ENCODE measurements at regions not wholly inside any gene's neighbourhood (a gene's known extent, or its start where the extent isn't known, plus 50 kb on each side); places are given as distances from the start of the nearest gene placed in this dataset.

DNA sequence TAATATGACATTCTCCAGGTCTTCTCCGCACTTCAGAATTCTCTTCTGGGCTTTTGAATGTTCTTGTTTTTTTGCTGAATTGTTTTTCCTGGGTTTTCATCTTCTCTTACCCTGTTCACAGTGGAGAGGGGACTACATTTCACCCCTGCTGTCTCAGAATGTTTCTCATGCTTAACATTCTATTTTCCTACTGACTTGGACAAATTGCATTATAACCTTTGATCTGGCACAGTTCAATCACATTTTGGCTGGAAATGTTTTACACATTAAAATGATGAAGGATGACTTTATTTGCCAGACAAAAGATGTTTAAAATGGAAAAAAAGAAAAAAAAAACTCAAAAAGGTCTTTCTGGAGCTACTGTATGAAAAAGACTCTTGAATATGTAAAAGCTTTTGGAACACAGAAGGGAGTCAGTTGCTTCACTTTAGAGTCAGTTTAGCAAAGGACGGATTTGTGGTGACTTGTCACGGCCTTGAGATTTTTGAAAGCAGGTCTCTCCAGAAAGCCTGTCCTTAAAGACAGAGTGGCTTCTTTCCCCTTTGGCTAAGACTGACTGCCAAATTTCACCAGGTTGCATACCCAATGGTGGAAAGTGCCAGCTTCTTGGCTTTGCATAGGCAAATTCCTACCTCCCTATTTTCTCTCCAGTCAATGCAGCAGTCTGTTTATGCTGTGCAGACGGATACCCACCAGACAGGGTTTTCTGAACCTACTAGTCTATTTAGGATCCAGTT, 401.0 kb upstream of the TBL1XR1 start:
- H3K27ac Mint-ChIP-seq, result peak overlapping the region; percentile 95
- DNase-seq (no peak), ATAC-seq (replicated peaks in 1 of 2) (peak in 1 of 2 donors; percentile 10)
- H3K4me3 Mint-ChIP-seq, result peak overlapping the region; percentile 62 to 75
- H3K4me1 Mint-ChIP-seq (ENCODE audit: low read depth), result peaks cover 72% of the 10 kb centered on the region
- no peaks in the 10 kb centered on the region for H3K27me3 Mint-ChIP-seq (ENCODE audit: low read depth)
- peaks cover 0 to 2% of the 10 kb centered on the region in 2 donors for H3K36me3 Mint-ChIP-seq (ENCODE audit: insufficient read depth in 2 of 2)
- H3K9me3 Mint-ChIP-seq, result peaks cover 0 to 2% of the 10 kb centered on the region in 2 donors

DNA sequence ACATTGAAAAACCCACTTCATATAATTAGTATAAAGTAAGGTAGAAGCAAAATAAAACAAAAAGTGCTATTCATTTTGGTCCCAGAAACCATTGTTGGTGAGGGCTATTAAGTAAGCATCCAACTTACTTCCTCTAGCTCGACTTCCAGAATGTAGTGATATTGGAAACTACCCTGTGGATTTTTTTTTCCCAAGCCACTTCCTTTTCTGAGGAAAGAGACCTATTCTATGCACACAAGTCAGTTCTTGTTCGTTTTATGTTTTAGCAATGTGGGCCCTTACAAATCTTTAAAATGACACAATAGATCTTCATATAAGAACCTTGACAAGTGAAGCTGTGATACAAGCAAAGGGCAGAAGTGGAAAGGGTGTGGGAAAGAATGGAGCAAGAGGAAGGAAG, 402.0 kb upstream of the TBL1XR1 start:
- Mint-ChIP-seq H3K4me3 (no peak overlapping the region), H3K27me3 (ENCODE audit: low read depth) (no peaks in the 10 kb centered on the region), H3K4me1 (ENCODE audit: low read depth) (peaks cover 71% of the 10 kb centered on the region), H3K9me3 (peaks cover 0 to 2% of the 10 kb centered on the region in 2 donors), H3K27ac (no peak overlapping the region), H3K36me3 (ENCODE audit: insufficient read depth in 2 of 2) (peaks cover 0 to 2% of the 10 kb centered on the region in 2 donors)
- ATAC-seq (replicated peaks in 1 of 2) (no peak), DNase-seq (no peak)

DNA sequence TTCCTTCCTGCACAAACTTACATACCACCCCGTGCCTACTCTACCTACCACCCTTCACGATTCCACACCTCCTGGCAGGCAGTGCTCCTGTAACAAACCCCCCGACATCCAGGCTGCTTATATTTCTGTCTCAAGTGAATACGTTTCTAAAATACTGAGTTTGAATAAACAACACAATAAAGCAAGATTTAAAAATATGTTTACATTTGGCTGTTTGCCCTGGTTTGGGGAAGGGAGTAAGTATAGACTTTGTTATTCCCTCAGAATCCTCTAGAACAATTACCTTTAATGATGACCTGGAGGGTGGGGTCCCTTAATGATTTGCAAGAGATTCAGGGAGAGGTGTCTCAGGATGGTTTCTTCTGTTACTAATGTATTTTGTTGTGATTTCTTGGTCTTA, 402.6 kb upstream of the TBL1XR1 start:
- no peaks in the 10 kb centered on the region for H3K27me3 Mint-ChIP-seq (ENCODE audit: low read depth)
- H3K4me3 Mint-ChIP-seq, result no peak overlapping the region
- peaks cover 71% of the 10 kb centered on the region for H3K4me1 Mint-ChIP-seq (ENCODE audit: low read depth)
- H3K36me3 Mint-ChIP-seq (ENCODE audit: insufficient read depth in 2 of 2), result peaks cover 0 to 2% of the 10 kb centered on the region in 2 donors
- ATAC-seq (replicated peaks in 1 of 2) (no peak), DNase-seq (no peak)
- H3K27ac Mint-ChIP-seq, result no peak overlapping the region
- peaks cover under 1 to 2% of the 10 kb centered on the region in 2 donors for H3K9me3 Mint-ChIP-seq

DNA sequence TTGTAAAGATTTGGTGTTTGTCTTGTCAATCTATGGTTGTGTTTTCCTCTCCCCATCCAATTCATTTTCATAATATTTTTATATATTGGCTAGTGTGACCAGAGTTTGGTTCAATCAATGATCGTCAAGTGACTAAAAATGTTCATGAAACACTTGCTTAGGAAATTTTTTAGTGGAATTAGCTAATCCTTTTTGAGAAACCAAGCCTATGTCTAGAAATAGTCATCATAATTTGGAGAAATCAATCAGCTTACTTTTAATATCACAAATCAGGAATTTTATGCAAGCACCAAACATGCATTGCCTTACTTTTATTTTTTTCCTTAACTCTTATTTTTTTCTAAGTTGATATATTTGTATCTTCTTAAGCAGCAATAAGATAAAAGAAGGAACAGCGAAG, 403.1 kb upstream of the TBL1XR1 start:
- no peak overlapping the region for H3K4me3 Mint-ChIP-seq
- H3K36me3 Mint-ChIP-seq (ENCODE audit: insufficient read depth in 2 of 2), result peaks cover 2 to 5% of the 10 kb centered on the region in 2 donors
- H3K27me3 Mint-ChIP-seq (ENCODE audit: low read depth), result no peaks in the 10 kb centered on the region
- H3K4me1 Mint-ChIP-seq (ENCODE audit: low read depth), result peaks cover 70% of the 10 kb centered on the region
- no peak overlapping the region for H3K27ac Mint-ChIP-seq
- H3K9me3 Mint-ChIP-seq, result peaks cover 2 to 4% of the 10 kb centered on the region in 2 donors
- DNase-seq (no peak), ATAC-seq (replicated peaks in 1 of 2) (no peak)

DNA sequence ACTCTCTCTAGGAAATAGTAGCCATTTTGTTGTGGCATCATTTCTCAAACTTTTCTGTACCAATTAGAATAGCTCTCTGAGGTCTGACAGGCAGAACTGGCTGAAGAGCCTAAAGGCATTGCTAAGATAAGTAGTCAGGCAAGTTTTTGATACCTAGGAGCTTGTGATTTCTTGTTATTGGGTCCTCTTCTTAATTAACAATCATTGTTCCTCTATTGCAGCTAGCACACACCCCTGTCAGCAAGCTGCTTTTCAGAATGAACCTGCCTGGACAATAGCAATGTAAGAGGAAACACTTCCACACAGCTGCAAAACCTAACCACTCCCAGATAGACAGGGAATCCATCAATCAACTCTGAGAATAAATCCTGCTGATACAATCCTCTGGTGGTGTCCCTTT, 403.9 kb upstream of the TBL1XR1 start:
- H3K36me3 Mint-ChIP-seq (ENCODE audit: insufficient read depth in 2 of 2), result peaks cover 2 to 5% of the 10 kb centered on the region in 2 donors
- no peaks in the 10 kb centered on the region for H3K27me3 Mint-ChIP-seq (ENCODE audit: low read depth)
- no peak for ATAC-seq (replicated peaks in 1 of 2)
- peaks cover 2 to 4% of the 10 kb centered on the region in 2 donors for H3K9me3 Mint-ChIP-seq
- peaks cover 63% of the 10 kb centered on the region for H3K4me1 Mint-ChIP-seq (ENCODE audit: low read depth)
- DNase-seq, result no peak
- no peak overlapping the region for H3K27ac Mint-ChIP-seq
- H3K4me3 Mint-ChIP-seq, result no peak overlapping the region

DNA sequence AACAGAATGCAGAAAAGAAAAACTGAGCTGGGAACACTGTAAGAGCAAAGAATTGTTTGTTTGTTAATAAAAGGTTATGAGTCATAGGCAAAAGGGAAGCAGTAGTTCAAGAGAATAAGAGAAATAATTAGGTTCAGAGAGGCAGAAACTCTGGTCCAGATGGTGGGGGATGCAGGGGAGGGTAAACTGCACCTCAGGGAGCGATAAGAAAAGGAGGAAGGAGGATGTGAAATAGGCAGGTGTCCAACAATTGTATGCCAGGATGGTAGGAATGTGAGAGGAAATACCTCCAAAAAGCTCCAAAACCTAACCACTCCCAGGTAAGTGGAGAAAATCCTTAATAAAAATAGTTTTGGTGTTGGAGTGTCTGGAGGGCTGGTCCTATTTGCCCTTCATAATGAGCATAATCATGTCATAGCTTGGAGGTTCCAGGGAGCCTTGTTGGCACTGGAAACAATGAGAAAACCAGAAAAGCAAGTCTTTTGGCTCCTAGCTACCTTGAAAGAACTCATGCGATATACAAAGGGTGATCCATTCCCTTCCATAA, 405.4 kb upstream of the TBL1XR1 start:
- Mint-ChIP-seq H3K36me3 (ENCODE audit: insufficient read depth in 2 of 2) (peaks cover 2 to 5% of the 10 kb centered on the region in 2 donors), H3K4me3 (no peak overlapping the region), H3K27ac (no peak overlapping the region), H3K9me3 (peaks cover 2 to 4% of the 10 kb centered on the region in 2 donors), H3K4me1 (ENCODE audit: low read depth) (peaks cover 55% of the 10 kb centered on the region), H3K27me3 (ENCODE audit: low read depth) (no peaks in the 10 kb centered on the region)
- no peak for ATAC-seq (replicated peaks in 1 of 2)
- DNase-seq, result no peak

GRCh38 chr3:177603148-177603603, 405.9 kb upstream of the TBL1XR1 start:
- ATAC-seq (replicated peaks in 1 of 2), result peak; percentile 56 to 70
- no peak overlapping the region for H3K4me3 Mint-ChIP-seq
- DNase-seq, result no peak
- no peak overlapping the region for H3K27ac Mint-ChIP-seq
- peaks cover 2 to 4% of the 10 kb centered on the region in 2 donors for H3K9me3 Mint-ChIP-seq
- H3K4me1 Mint-ChIP-seq (ENCODE audit: low read depth), result peaks cover 50% of the 10 kb centered on the region
- no peaks in the 10 kb centered on the region for H3K27me3 Mint-ChIP-seq (ENCODE audit: low read depth)
- peaks cover 2 to 3% of the 10 kb centered on the region in 2 donors for H3K36me3 Mint-ChIP-seq (ENCODE audit: insufficient read depth in 2 of 2)

DNA sequence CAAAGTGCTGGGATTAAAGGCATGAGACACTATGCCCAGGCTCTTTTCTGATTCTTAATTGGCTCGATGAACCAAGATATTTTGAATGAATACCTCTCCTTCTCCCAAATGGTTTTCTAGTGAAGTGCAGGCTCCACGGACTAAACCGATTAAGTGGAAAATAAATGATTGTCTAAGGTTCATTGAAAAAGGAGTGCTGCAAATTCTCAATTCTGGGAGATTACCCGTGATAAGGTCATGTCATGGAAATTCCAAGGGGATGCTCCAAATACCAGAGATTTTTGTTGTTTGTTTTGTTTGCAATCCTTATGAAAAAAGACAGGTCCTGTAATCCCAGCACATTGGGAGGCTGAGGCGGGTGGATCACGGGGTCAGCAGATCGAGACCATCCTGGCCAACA, 406.9 kb upstream of the TBL1XR1 start:
- H3K4me1 Mint-ChIP-seq (ENCODE audit: low read depth), result peaks cover 40% of the 10 kb centered on the region
- no peak for ATAC-seq (replicated peaks in 1 of 2)
- H3K4me3 Mint-ChIP-seq, result no peak overlapping the region
- peaks cover 2% of the 10 kb centered on the region in 2 donors for H3K9me3 Mint-ChIP-seq
- H3K36me3 Mint-ChIP-seq (ENCODE audit: insufficient read depth in 2 of 2), result peaks cover 2 to 3% of the 10 kb centered on the region in 2 donors
- no peaks in the 10 kb centered on the region for H3K27me3 Mint-ChIP-seq (ENCODE audit: low read depth)
- H3K27ac Mint-ChIP-seq, result no peak overlapping the region
- no peak for DNase-seq

- no peak overlapping the region for H3K4me3 Mint-ChIP-seq
- H3K27me3 Mint-ChIP-seq (ENCODE audit: low read depth), result no peaks in the 10 kb centered on the region
- DNase-seq (peak in 1 of 2 donors; percentile 9), ATAC-seq (replicated peaks in 1 of 2) (peak in 1 of 2 donors; percentile 33)
- H3K36me3 Mint-ChIP-seq (ENCODE audit: insufficient read depth in 2 of 2), result peaks cover 2 to 3% of the 10 kb centered on the region in 2 donors
- no peak overlapping the region for H3K27ac Mint-ChIP-seq
- H3K9me3 Mint-ChIP-seq, result peaks cover 2 to 8% of the 10 kb centered on the region in 2 donors
- H3K4me1 Mint-ChIP-seq (ENCODE audit: low read depth), result peaks cover 24% of the 10 kb centered on the region
Observed at GRCh38 chr3:177606891-177607290, 409.6 kb upstream of the TBL1XR1 start.

- Mint-ChIP-seq H3K27ac (no peak overlapping the region), H3K4me1 (ENCODE audit: low read depth) (peaks cover 17% of the 10 kb centered on the region)
Observed at GRCh38 chr3:177607589-177607988, 410.3 kb upstream of the TBL1XR1 start.

DNA sequence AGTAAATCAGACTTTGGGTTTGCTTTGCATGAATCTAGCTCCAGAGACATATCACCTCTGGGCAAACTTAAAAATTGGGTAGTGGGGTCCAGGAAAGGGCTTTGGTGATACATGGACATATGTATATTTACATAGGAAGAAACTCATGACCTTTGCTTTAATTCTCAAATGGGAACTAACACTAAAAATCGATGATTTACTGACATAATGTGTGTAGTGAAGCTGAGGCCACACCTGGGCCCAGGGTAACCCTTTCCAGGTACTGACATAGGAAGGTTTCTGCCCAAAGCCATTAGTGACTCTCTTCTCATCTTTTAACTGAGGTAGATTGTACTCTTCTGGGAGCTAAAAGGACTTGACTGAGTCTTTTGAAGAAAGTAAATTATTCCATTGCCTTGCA, 411.2 kb upstream of the TBL1XR1 start:
- H3K9me3 Mint-ChIP-seq, result peaks cover 2 to 8% of the 10 kb centered on the region in 2 donors
- no peak overlapping the region for H3K27ac Mint-ChIP-seq
- peaks cover 10% of the 10 kb centered on the region for H3K4me1 Mint-ChIP-seq (ENCODE audit: low read depth)

More at GRCh38 chr3:177607589-177607988, 410.3 kb upstream of the TBL1XR1 start:
- peaks cover 2 to 8% of the 10 kb centered on the region in 2 donors for H3K9me3 Mint-ChIP-seq
- H3K4me3 Mint-ChIP-seq, result no peak overlapping the region
- peaks cover 2 to 3% of the 10 kb centered on the region in 2 donors for H3K36me3 Mint-ChIP-seq (ENCODE audit: insufficient read depth in 2 of 2)
- ATAC-seq (replicated peaks in 1 of 2) (no peak), DNase-seq (no peak)
- no peaks in the 10 kb centered on the region for H3K27me3 Mint-ChIP-seq (ENCODE audit: low read depth)

GRCh38 chr3:177609613-177610012, 412.3 kb upstream of the TBL1XR1 start:
- no peak overlapping the region for H3K27ac Mint-ChIP-seq
- no peak overlapping the region for H3K4me3 Mint-ChIP-seq
- peaks cover 4 to 8% of the 10 kb centered on the region in 2 donors for H3K9me3 Mint-ChIP-seq
- peaks cover 3 to 7% of the 10 kb centered on the region in 2 donors for H3K36me3 Mint-ChIP-seq (ENCODE audit: insufficient read depth in 2 of 2)
- peaks cover 7% of the 10 kb centered on the region for H3K4me1 Mint-ChIP-seq (ENCODE audit: low read depth)
- no peak for ATAC-seq (replicated peaks in 1 of 2)
- H3K27me3 Mint-ChIP-seq (ENCODE audit: low read depth), result no peaks in the 10 kb centered on the region
- DNase-seq, result no peak

More for the DNA sequence above, 411.2 kb upstream of the TBL1XR1 start:
- H3K27me3 Mint-ChIP-seq (ENCODE audit: low read depth), result no peaks in the 10 kb centered on the region
- DNase-seq, result no peak
- no peak overlapping the region for H3K4me3 Mint-ChIP-seq
- peaks cover 3 to 4% of the 10 kb centered on the region in 2 donors for H3K36me3 Mint-ChIP-seq (ENCODE audit: insufficient read depth in 2 of 2)
- ATAC-seq (replicated peaks in 1 of 2), result no peak

DNA sequence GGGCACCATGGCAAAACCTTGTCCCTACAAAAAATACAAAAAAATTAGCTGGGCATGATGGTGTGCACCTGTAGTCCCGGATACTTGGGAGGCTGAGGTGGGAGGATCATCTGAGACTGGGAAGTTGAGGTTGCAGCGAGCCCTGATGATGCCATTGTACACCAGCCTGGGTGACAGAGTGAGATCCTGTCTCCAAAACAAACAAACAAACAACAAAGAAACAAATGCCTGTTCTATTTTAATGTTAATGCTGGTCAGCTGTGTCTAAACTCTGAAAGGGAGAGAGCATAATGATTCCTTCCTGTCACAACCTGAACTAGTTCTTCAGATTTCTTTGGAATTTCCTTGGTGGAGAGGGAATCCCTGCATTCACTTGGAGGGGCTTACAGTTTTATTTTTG, 413.0 kb upstream of the TBL1XR1 start:
- H3K4me3 Mint-ChIP-seq, result no peak overlapping the region

More for the DNA sequence above, 413.0 kb upstream of the TBL1XR1 start:
- Mint-ChIP-seq H3K27ac (no peak overlapping the region), H3K27me3 (ENCODE audit: low read depth) (no peaks in the 10 kb centered on the region), H3K9me3 (peaks cover 2 to 5% of the 10 kb centered on the region in 2 donors), H3K4me1 (ENCODE audit: low read depth) (peaks cover 11% of the 10 kb centered on the region), H3K36me3 (ENCODE audit: insufficient read depth in 2 of 2) (peaks cover 0 to 5% of the 10 kb centered on the region in 2 donors)
- DNase-seq, result no peak
- ATAC-seq (replicated peaks in 1 of 2), result no peak

All from activated T-cell treated with anti-CD3 and anti-CD28 coated beads, Interleukin-2, amount 50 U/mL, for 72 hours (primary cell).